Erythroblast (primary cell): ENCODE measurements at regions not wholly inside any gene's neighbourhood (a gene's known extent, or its start where the extent isn't known, plus 50 kb on each side); places are given as distances from the start of the nearest gene placed in this dataset.

Experiments
- GATA1 ChIP-seq: IDR thresholded peaks from 2 replicates; pipeline ENCODE4 v1.6.1; 2011; ENCODE audit warnings: low read depth, mild to moderate bottlenecking, control low read depth, low read length, moderate library complexity
- POLR2A ChIP-seq: IDR thresholded peaks from 2 replicates; pipeline ENCODE4 v1.6.1; 2011; ENCODE audit warnings: mild to moderate bottlenecking, low read length

DNA sequence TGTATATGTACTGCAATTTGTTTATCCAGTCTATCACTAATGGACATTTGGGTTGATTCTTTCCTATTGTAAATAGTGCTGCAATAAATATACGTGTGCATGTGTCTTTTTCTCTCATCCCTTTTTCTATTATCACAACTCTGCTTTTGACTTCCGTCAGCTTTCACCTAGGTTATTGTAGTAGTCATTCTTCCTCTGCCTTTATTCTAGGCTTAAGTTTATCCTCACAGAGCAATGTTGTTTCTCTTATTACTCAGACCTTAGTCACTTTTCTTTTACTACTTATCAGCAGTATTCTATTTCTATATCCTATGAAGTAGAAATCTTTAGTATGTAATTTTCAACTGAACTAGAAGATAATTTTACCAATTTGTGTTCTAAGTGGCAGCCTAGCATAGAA, 175.3 kb upstream of the SEMA3E start:
- no peak for TF ChIP-seq POLR2A
- no peak for TF ChIP-seq GATA1
